GM12891 (cell line): ENCODE measurements at regions not wholly inside any gene's neighbourhood (a gene's known extent, or its start where the extent isn't known, plus 50 kb on each side); places are given as distances from the start of the nearest gene placed in this dataset.
"Not testable (repeated sequence)": the region's sequence is repeated elsewhere in the genome, so short reads cannot be mapped to it uniquely, and the experiment has no call there.

Experiments
- DNase-seq: peaks from one replicate; pipeline ENCODE4 v3.0.0; 2011; ENCODE audit warnings: low spot score; ENCODE audit not compliant: insufficient read length
- FAIRE-seq: peaks from 2 replicates; lab custom pipeline; 2011; peaks lifted over from hg19 to GRCh38; lab: Jason Lieb, UNC
- PAX5 ChIP-seq: IDR thresholded peaks from 2 replicates; pipeline ENCODE4 v1.6.1; 2011; ENCODE audit warnings: low read length, moderate library complexity, mild to moderate bottlenecking; ENCODE audit not compliant: insufficient read depth, severe bottlenecking
- POLR2A ChIP-seq: IDR thresholded peaks from 2 replicates; pipeline ENCODE4 v1.6.1; 2011; ENCODE audit warnings: low read depth, low read length, control low read depth
- POLR2AphosphoS5 ChIP-seq: IDR thresholded peaks from 2 replicates; pipeline ENCODE4 v1.6.1; 2011; ENCODE audit warnings: low read depth, low read length, control low read depth
- POU2F2 ChIP-seq: IDR thresholded peaks from 2 replicates; pipeline ENCODE4 v1.6.1; 2011; ENCODE audit warnings: low read depth, mild to moderate bottlenecking, control low read depth, low read length, moderate library complexity
- SPI1 ChIP-seq: IDR thresholded peaks from 2 replicates; pipeline ENCODE4 v1.6.1; 2011; ENCODE audit warnings: low read depth, low read length, control low read depth
- TAF1 ChIP-seq: IDR thresholded peaks from 2 replicates; pipeline ENCODE4 v1.6.1; 2011; ENCODE audit warnings: low read depth, low read length, control low read depth

- DNase-seq (no peak), FAIRE-seq (no peak)
- TF ChIP-seq TAF1: no peak
Measured at GRCh38 chr7:68724965-68725364, 873.3 kb upstream of the AUTS2 start.

DNA sequence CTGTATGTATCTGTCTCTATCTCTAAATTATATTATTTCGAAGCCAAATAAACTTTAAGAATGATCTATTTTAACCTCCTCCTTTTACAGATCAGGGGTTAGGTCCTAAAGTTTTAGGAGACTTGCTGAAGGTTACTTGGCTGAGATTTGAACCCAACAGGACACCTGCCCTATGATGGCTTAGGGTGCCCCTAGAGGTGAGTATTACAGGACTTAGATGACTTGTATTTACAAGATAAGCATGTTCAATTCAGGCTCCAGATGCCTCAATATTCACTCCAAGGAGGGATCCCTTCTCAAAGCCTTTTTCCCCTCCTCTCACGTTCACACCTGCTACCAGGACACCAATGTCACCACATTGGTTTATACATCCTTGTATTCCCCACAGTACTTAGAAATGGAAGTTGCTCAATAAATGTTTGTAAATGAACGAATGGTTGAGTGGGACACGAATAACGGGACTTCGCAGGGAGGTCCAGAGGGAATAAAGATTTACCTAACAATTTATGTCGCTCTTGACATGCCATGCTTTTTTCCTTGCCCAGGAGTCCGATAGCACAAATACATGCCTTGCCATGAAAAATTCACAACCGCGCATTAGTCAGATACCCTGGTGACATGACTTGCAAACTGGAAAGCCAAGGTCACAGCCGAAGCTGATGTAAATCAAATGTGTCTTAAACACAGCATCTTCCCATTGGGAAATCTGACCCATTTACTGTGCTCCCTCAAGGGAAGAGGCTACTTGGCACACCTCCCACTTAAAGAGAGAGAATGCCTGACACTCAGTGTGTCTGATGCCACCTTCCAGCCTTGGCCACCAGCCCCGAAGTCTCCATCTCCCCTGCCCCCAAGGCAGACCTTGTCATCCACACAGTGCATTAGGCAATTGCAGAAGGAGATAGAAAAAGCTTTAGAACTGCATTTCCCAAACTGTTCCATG is 872.2 kb upstream of the AUTS2 start:
- FAIRE-seq (no peak), DNase-seq (no peak)
- TF ChIP-seq POU2F2 (no peak), TAF1 (no peak), POLR2A (no peak), SPI1 (no peak), PAX5 (no peak), POLR2AphosphoS5 (no peak)

DNA sequence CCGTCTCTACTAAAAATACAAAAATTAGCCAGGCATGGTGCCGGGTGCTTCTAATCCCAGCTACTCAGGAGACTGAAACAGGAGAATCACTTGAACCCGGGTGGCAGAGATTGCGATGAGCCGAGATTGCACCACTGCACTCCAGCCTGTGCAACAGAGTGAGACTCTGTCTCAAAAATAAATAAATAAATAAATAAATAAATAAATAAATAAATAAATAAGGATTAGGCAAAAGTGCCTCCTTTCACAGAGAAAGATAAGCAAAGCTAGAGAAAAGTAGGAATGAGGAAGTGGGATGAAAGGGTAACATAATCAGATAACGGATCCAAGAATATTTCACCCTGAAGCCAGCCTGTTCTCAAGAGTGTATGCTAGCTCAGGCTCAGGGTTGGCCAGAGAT is 869.6 kb upstream of the AUTS2 start:
- FAIRE-seq, DNase-seq: not testable (repeated sequence)

DNA sequence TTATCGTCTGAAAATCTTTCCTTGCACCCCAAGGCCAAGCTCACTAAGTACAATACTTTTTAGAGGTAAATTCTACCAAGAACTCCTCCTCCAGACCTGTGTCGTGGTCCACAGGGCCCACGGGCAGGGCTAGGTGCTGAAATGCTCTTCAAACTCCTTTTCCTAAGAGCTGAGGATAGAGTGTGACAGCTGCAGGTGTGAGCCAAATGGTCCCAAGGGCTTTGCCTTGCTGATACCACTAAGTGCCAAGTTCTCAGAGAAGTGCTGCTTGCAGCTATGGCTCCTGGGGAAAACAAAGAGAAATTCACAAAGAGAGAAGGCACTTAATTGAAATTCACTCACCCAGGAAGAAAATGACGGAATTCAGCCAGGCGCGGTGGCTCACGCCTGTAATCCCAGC is 868.9 kb upstream of the AUTS2 start:
- TF ChIP-seq TAF1: no peak
- no peak for TF ChIP-seq SPI1
- no peak for TF ChIP-seq PAX5
- TF ChIP-seq POLR2A: no peak
- no peak for TF ChIP-seq POU2F2
- no peak for TF ChIP-seq POLR2AphosphoS5
- DNase-seq: no peak
- no peak for FAIRE-seq

DNA sequence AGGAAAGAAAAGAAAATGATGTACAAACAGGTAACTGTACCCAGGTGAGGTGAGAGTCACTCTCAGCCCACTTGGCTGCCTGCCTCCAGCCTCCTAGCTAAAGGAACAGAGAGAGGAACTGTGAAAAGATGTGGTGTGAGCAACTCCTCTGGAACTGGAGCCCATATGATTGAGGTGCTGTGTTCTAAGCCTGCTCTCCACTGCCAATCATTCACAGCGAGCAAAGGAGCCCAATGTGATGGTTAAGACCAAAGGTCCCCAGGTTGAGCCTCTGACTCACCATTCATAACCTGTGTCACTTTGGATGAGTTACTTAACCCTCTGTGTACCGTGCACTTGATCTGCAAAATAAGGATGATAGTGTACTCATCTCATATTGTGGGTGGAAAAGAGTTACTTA is 868.1 kb upstream of the AUTS2 start:
- no peak for FAIRE-seq
- no peak for DNase-seq

DNA sequence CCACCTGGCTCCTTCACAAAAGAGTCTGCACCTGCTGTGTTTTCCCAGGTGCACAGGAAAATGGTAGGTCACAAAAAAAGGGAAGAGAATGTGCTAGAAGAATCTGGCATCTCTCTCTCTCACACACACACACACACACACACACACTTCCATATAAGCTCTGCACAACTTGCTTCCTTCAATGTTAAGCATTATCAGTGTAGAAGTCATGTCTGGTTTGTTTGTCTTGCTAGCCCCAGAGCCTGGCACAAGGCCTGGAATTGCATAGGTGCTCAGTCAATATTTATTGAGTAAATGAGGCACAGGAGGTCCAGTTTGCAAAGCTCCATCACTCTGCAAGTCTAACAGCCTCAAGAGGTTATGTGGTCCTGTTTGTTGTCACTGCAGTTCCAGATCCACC is 867.3 kb upstream of the AUTS2 start:
- TF ChIP-seq PAX5: no peak
- no peak for TF ChIP-seq POU2F2
- TF ChIP-seq POLR2AphosphoS5: no peak
- TF ChIP-seq TAF1: no peak
- TF ChIP-seq POLR2A: no peak
- no peak for TF ChIP-seq SPI1
- DNase-seq (no peak), FAIRE-seq (no peak)

More for the DNA sequence above, 868.1 kb upstream of the AUTS2 start:
- TF ChIP-seq PAX5 (no peak), POLR2AphosphoS5 (no peak), POLR2A (no peak), TAF1 (no peak), SPI1 (no peak), POU2F2 (no peak)

GRCh38 chr7:68733219-68734153 is 864.8 kb upstream of the AUTS2 start:
- TF ChIP-seq SPI1: no peak
- TF ChIP-seq TAF1: no peak
- no peak for TF ChIP-seq POLR2A
- no peak for TF ChIP-seq PAX5
- TF ChIP-seq POLR2AphosphoS5: no peak
- TF ChIP-seq POU2F2: no peak
- DNase-seq: no peak
- no peak for FAIRE-seq

GRCh38 chr7:68734431-68734830 is 863.8 kb upstream of the AUTS2 start:
- FAIRE-seq: no peak
- no peak for TF ChIP-seq TAF1
- no peak for TF ChIP-seq POLR2AphosphoS5
- no peak for TF ChIP-seq PAX5
- no peak for DNase-seq

DNA sequence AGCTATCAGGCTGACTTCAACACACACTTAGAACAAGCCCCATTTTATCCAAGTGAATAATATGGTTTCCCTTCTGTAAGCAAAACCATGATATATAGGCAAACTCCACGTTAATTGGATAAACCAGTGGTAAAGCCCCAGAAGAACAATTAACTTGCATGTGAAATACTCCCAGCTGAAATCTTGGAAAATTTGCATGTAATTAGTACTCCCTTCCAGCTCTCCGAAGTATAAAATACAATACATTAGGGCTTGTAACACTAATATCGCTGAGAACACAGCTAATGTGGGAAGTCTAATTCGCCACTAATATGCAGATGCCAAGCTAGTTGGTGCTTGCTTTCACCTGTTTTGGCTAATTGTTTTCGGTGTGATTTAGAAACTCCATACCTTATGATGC is 859.0 kb upstream of the AUTS2 start:
- no peak for FAIRE-seq

GRCh38 chr7:68744036-68744435 is 854.2 kb upstream of the AUTS2 start:
- FAIRE-seq: no peak
- no peak for DNase-seq
- TF ChIP-seq PAX5 (no peak), POLR2AphosphoS5 (no peak), TAF1 (no peak), SPI1 (no peak), POU2F2 (no peak), POLR2A (no peak)

More for the DNA sequence above, 859.0 kb upstream of the AUTS2 start:
- TF ChIP-seq PAX5 (no peak), SPI1 (no peak), POLR2A (no peak), POU2F2 (no peak), TAF1 (no peak), POLR2AphosphoS5 (no peak)
- no peak for DNase-seq
